HG02840 (cell line): ENCODE measurements at regions not wholly inside any gene's neighbourhood (a gene's known extent, or its start where the extent isn't known, plus 50 kb on each side); places are given as distances from the start of the nearest gene placed in this dataset.

ENCODE experiments used
- ATAC-seq: cut with Tn5 transposase; IDR thresholded peaks from one replicate; pipeline ENCODE4 v1.9.1; 2021; ENCODE audit warnings: mild to moderate bottlenecking, moderate library complexity, moderate number of reproducible peaks; ENCODE audit not compliant: unreplicated experiment, low FRiP score

DNA sequence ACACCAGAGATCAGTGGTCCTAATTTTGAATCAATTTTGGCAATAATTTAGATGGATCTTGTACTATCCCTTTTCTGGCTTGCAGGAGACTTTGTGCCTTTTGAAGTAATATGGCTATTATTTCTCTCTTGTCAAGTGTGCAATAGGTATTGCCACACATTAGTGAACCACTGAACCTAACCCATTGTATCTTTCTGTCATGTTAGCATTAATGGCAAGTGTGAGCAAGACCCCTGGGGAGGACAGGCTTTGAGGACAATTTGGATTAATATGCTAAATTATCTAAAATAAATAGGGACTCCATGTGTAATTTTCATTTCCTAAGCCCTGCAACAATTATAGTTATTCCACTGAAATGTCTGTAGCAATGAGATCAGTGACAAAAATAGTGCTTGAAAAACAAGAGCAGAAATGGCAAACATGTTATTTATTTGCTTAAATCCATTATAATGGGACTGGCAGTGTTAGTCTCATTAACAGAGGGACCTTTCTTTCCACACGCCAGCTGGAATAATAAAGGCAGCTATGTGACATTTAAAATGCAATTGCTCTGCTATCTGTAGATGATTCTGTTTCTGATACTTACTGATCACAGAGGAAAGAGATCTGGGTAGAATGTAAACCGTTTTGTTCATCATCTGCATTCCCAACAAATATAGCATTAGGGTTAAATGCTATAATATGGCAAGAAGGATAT is 753.3 kb upstream of the ZNF608 start:
- ATAC-seq, result no peak

DNA sequence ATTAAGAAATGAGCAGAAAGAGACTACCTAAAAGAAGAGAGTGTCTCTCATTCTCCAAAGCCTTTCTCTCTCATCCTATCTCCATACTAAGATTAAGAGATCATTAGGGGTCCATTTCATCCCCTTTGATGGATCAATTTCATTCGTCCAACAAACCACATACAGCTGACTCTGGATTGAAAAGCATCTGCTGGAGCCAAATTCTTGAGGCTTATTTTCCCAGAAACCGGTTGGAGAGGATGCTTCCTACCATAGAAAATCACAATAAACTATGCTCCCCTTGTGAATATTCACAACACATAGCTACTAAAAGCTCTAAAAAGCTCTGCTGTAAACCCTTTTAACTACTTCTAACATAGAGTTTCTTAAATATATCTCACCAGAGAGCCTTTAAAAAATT is 755.0 kb upstream of the ZNF608 start:
- ATAC-seq, result no peak

DNA sequence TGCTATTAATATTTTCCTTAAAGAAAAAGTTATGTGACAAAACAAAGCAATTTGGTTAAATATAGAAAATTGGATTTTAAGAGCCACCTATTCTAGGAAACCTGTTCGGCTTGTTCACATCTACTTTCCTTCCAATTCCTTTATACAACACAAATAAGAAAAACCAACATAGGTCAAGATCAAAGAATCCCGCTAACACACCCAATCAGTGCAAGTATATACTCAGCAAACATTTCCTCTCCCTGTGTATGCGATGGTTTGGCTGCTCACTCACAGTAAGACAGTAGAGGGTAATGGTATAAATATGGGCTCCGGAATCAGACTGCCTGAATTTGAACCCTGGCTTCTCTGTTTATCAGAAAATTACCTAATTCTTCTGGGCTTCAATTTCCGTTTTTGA is 757.5 kb upstream of the ZNF608 start:
- no peak for ATAC-seq

DNA sequence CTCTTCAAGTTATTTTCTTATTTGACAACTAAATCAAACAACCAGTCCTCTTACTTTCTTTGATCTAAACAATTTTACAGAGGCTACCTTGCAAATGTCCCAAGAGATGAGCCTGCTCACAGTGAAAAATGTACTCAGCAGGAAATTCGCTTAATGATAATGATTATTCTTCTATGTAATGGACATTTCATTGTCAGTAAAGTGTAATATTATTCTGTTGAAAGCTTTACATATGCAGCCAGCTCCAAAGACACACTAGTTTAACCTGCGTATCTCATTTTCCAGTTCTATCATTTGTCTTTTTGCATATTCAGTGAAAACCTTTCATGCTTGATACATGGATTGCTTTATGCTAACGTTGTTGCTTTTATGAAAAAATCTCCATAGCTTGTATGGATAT is 758.7 kb upstream of the ZNF608 start:
- ATAC-seq, result no peak

DNA sequence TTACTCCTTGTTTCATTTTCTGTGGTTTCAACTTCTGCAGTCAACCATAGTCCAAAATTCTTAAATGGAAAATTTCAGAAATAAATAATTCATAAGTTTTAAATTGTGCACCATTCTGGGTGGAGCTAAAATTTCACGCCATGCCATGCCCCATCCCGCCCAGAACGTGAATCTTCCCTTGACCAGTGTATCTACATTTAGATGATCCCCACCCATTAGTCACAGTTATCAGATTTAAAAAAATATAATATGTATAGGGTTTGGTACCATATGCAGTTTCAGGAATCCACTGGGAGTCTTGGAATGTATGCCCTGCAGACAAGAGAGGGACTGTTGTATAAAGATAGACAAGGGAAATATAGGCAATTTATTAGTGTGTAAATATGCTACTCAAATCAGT is 759.7 kb upstream of the ZNF608 start:
- no peak for ATAC-seq

DNA sequence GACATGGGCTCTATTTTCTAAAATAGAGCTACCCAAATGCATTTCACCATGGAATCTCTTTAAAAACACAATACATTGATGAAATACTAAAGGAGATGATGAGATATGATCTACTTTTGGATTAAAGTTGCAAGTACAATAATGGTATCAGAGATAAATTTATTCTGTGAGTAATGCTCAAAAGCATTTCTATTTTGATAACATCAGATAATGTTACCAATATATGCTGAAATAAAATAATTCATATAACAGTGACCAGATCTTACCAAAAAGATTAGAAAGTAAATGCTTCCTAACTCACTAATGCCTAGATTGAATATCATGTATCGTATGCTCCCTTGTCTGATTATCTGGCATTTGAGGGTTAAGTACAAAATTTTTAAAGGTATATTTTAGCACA is 761.8 kb upstream of the ZNF608 start:
- ATAC-seq, result no peak

DNA sequence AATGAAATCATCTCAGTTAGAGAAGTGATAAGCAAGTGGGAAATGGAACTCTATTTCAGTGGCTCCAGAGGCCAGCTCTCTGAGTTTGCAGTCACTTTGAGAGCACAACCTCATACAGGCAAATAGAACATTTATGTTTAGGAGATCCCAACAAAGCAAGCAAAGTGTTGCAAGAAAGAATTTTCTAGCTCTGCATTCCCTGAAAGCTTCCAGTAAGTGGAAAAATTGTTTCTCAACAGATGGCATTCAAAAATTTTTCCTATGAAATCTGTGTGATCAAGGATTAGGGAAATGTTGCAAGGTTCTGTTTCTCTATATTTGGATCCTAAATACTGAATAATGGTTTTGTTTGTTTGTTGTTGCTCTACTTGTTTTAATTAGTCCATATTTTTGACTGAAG is 764.2 kb upstream of the ZNF608 start:
- no peak for ATAC-seq

DNA sequence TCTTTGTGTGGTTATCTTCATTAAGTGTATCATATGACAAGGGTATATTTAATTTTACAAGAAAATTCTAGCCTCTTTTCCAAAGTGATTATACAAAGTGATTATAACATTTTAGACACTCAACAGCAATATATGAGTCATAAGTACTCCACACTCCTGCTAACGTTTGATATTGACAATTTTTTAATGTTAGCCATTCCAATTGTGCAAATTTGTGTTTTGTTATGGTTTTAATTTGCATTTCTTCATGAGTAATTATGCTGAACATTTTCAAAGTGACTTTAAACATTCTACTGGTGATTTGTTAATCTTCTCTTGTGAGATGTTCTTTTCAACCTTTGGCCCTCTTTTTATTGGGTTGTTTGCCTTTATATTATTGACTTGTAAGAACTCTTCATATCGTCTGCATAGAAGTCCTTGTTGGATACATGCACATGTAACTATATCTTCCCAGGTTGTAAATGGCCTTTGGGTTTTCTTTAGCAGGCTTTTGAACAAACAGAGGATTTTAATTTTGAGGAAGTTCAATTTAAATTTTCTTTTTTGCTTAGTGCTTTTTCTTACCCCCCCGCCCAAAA is 771.6 kb upstream of the ZNF608 start:
- no peak for ATAC-seq

DNA sequence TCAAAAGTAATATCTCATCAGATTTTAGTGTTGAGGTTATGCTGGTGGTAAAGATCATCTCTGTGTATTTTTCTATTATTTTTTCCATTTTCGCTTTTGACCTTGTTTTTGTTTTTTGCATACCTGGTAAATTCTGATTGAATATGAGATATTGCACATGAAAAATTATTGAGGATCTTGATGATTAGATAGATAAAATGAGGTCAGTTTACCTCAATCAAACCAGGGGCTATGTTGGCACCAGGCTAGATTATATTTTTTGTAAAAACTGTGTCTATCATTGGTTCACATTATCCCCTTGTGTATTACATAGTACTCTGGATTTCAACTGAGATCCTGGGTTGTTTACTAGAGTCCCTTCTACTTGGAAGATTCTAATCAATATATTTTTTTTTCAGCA is 774.9 kb upstream of the ZNF608 start:
- no peak for ATAC-seq

DNA sequence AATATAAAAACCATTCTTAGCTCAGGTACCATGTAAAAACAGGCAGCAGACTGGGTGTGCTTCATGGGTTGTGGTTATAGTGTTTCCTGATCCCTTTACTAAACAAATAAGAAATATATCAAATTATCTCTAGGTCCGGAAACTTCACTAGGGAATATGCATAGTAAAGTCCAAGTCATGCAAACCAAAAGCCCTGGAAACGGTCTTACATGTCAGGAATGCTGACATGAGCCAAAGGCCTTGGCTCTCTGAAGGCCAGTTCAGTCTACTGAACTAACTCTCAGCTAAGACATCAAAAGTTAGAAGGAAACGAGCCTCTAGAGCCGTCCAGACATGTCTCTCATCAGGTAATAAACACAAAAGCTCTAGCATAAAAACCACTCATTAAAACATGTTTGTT is 778.9 kb upstream of the ZNF608 start:
- ATAC-seq, result no peak

DNA sequence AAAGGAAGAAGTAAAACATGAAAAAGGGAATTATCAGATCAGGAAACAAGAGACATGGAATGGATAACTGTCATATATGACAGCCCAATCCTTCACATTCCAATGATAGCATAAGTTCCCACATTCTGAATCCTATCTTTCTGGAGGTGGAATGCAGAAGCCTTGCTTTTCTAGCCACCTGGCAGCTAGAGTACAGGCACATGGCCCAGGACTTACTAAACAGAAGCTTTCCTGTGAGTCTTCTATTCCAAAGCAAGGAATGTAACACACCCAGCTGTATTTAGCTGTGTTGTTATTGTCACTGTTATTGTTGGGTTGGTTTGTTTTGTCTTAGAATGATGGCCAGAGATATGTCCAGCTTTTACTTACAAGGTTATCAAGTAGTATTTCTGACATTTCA is 780.5 kb upstream of the ZNF608 start:
- ATAC-seq, result no peak

DNA sequence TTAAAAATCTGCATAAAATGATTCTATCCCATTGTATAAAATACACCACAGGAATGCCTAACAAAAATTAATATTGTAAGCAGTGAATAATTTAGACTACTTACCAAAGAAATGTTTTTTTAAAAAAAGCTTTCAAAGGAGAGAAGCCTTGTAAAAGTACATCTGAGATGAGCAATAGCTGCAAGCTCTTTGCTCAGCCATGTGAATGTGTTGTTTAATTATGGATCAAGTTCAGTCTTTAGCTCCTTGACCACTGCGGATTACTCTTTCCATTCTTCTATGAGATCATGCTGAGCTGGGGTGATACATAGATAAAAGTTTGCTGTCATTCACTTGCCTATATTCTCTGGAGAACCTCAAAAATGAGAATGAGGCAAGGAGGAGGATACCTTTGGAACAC is 782.4 kb upstream of the ZNF608 start:
- ATAC-seq, result no peak

DNA sequence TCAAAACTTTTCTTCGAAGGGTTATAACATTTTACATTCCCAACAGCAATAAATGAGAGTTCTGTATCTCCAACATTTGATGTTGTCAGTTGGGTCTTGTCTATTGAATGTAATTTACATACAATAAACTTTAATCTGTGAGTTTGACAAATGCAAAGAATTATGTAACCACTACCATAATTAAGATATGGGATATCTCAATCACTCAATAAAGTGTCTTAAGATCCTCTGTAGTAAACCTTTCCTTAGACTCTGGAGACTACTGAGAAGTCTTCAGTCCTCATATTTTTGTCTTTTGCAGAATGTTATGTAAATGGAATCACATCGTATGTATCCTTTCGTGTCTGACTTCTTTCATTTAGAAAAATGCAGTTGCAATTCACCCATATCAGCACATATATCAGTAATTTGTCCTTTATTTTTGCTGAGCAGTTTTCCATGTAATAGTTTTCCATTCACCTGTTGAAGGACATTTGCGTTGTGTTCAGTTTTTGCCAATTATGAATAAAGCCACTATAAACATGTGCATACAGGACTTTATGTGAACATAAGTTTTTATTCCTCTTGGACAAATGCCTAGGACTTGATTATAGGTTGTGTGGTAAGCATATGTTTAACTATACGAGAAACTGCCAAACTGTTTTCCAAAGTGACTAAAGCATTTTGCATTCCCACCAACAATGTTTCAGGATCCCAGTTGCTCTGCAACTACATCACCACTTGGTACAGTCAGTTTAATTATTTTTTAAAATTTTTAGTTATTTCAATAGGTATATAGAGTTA is 784.6 kb upstream of the ZNF608 start:
- ATAC-seq, result no peak

DNA sequence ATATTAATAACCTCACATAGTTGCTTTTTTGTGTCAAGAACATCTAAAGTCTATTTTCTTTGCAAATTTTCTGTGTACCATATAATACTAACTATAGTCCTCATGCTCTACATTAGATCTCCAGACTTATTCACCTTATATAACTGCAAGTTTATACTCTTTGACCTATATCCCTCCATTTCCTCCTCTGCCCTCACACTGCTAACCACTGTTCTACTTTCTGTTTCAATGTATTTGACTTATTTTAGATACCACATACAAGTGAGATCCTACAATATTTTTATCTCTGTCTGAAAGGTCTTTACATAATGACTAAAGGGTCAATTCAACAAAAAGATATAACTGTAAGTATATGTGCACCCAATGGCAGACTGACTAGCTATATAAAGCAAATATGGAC is 789.7 kb upstream of the ZNF608 start:
- ATAC-seq, result no peak

DNA sequence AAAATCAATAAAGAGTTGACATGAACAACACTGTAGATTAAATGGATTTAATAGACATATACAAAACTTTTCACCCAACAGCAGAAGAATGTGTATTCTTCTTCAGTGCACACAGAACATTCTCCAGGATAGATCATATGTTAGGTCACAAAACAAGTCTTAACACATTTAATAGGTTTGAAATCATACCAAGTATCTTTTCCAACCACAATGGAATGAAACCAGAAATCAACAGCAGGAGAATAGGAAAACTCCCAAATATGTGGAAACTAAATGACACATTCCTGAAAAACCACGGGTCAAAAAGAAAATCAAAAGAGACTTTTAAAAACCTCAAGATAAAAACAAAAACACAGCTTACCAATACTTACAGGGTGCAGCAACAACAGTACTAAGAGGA is 790.1 kb upstream of the ZNF608 start:
- ATAC-seq, result no peak

DNA sequence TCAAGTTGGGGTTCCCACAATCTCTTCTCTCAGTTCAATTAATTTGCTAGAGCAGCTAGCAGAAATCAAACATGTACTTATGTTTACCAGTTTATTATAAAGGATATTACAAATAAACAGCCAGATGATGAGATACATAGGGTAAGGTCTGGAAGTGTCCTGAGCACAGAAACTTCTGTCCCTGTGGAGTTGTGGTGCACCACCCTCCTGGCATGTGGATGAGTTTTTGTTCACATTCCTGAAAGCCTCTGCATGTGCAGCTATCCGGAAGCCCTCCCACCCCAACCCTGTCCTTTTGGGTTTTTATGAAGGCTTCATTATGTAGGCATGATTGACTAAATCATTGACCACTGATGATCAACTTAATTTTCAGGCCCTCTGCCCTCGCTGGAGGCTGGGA is 791.2 kb upstream of the ZNF608 start:
- ATAC-seq, result no peak

DNA sequence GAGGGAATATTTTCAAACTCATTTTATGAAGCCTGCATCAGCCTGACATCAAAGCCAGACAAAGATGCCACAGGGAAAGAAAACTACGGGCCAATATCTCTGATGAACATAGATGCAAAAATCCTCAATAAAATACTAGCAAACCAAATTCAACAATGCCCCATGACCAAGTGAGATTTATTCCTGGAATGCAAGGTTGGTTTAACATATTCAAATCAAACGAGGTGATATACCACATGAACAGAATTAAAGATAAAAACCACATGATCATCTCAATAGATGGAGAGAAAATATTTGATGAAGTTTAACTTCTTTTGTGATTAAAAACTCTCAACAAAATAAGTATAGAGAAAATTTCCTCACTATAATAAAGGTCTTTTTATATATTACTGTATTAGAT is 792.0 kb upstream of the ZNF608 start:
- no peak for ATAC-seq

DNA sequence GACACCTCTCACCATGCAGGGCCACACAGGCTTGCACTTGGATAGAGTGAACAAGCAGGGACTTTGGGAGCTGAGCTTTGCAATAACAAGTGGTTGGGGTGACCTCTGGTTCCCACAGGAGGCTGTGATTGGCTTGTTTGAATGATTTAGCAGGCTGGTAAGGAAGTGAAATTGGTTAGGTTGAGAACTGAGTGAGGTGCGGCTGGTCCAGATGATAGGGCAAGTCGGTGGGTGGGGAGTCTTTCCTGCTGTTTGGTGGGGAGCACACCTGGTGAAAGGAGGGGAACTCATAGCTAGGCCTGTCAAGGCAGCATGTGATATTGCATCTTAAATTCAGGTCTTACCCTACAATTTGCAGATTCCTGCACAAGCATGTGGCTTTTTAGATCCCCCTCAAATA is 794.6 kb upstream of the ZNF608 start:
- no peak for ATAC-seq

DNA sequence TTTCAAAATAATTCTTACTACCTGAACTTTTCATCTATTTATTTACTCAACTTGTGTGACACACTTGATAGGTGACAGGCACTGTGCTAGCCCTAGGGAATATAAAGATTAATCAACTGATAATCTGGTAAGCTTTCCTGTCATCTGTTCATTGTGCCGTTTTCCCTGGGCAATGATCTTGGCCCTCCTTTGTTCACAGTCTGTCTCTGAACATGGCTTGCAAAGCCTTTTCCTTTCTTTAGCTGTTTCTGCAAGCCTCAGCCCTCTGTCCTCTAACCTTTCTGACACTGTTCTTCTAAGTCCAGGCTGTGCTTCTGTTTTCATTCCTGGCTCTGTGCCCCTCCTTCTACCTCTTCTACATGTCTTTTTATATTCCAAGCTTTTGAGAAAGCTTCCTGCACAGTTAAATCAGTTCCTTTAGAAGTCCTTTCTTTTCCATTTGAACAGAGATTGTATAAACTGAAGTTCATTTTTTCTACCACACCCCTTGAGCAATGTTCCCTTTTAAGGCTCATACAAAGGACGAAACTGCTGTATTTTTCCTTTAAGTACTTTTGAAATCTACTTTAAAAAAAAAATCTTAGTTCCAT is 803.0 kb upstream of the ZNF608 start:
- no peak for ATAC-seq

DNA sequence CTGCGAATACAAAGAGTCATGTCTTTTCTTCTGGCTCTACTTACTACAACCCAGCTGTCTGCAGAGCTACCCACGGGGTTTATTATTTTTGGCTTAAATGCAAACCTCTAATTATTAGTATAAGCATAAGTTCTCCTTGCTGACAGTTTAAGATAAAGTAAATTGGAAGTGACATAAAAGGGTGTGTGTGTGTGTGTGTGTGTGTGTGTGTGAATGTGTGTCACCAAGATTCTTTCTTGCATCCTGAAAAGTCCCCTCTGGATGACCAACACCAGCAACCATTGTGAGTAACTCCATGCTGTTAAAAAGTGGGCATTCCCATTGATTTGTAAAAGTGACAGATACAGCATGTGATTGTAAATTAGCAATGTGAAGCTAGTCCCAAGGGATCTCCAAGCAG is 803.8 kb upstream of the ZNF608 start:
- no peak for ATAC-seq

DNA sequence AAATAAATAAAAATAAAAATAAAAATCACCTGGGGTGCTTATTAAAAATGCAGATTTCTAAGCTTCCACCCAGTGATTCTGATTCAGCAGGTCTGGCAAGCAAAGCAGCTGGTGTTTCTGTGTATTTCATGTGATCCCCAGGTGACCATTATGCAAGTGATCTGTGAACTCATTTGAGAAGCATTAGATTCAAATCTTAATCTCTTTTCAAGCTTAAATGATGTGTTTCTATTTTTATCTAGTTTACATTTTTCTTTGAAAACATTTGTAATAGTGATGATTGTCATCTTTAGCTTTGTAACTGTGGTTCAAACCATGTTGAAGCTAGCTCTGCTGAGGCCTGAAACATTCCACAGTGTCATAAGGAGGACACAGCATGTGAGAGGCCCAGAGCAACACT is 804.8 kb upstream of the ZNF608 start:
- ATAC-seq, result no peak

DNA sequence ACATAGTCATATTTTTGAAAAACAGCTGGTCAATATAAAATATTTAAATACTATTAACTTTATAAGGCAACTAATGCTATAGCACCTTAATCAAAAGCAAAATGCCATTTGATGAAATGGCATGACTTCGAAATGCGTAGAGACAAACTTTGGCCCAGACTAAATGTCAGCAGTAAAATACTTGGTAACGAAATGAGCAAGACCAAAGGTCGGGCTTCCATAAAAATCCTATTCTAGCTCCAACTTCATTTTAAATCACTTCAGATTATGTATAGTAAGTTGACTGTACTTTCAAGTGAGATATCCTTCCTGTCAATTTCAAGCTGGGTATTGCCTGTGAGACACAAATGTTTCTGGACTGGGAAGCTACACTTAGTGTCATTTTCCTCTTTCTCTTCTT is 805.4 kb upstream of the ZNF608 start:
- no peak for ATAC-seq
